ENCODE measurements at regions not wholly inside any gene's neighbourhood (a gene's known extent, or its start where the extent isn't known, plus 50 kb on each side); places are given as distances from the start of the nearest gene placed in this dataset.

DNA sequence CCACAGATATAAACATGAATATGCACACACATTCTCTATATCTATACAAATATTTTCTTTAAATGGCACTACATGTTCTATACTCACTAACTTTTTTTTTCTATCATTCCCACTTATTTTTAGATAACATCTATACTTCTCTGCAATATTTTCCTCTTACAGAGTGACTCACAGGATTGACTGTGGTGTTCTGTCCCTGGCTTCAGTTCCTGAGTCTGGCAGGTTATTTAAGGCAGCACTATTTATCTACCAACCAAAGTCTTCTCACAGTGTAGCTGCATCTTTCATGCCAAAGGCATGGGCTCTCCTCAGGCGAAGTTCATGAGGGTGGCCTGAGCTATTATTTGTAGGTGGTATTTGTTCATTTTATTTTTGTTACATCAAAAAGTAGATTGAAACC, 409.0 kb downstream of the PRR16 start:
- DNase-seq (no peak), ATAC-seq (no peak)
- H3K4me3 Mint-ChIP-seq: no peak overlapping the region
- no peaks in the 10 kb centered on the region for H3K36me3 Mint-ChIP-seq
- H3K4me1 Mint-ChIP-seq: no peaks in the 10 kb centered on the region
- Histone ChIP-seq H3K4me1 (ENCODE audit: control insufficient read depth in 2 of 2, insufficient read depth in 2 of 2, low read length in 2 of 2) (no peaks in the 10 kb centered on the region), H3K27ac (ENCODE audit: low read depth, low read length) (no peak overlapping the region), H3K4me3 (ENCODE audit: low read length) (no peak overlapping the region), H3K27me3 (ENCODE audit: control insufficient read depth in 2 of 2, insufficient read depth in 2 of 2, low read length in 2 of 2) (no peaks in the 10 kb centered on the region), H3K36me3 (ENCODE audit: control insufficient read depth in 2 of 3, insufficient read depth in 3 of 3, low read length in 3 of 3) (no peaks in the 10 kb centered on the region), H3K9me3 (ENCODE audit: control insufficient read depth in 2 of 3, low read length in 3 of 3) (no peaks in the 10 kb centered on the region)
- no peak overlapping the region for H3K27ac Mint-ChIP-seq
- no peaks in the 10 kb centered on the region for H3K27me3 Mint-ChIP-seq
- POLR2A ChIA-PET: no interaction called here
- CTCF ChIA-PET: no interaction called here
- intact Hi-C loops (cut with micrococcal nuclease): no loop called here
- peaks cover 0 to 8% (median 0%) of the 10 kb centered on the region in 11 donors for H3K9me3 Mint-ChIP-seq

DNA sequence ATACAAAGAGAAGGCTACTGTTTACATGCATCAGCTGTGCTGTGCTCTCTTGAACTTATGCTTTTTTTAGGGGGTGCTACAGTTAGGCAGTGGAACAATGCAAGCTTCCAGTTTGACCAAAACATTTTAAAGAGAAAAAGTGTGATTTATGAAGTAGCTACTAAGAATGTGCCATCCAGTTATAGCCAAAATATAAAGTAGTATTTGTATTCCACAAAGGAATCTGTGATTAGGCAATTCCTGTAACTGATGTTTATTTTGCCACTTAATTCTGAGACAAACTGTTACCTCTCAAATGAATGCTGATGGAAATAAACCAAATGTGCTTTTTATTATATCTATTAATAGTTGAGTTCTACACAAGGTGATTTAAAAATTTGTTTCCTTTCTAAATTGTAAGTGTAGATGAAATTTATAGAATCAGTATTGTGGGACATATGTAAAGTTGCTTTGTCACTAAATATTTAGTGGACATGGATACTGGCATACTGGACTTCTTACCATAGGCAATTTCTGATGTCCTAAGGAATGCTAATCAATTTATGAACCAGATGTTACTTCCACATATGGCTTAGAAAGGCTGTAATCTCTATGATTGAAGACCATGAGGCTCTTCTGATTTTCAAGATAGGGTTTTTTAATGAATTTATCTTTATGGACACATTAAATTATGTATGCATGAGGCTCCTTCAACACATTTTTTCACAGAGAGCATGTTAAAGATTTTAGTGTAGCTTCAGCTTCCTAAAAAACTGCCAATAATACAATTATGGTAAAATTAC, 410.2 kb downstream of the PRR16 start:
- CTCF ChIA-PET: no interaction called here
- ATAC-seq: no peak

DNA sequence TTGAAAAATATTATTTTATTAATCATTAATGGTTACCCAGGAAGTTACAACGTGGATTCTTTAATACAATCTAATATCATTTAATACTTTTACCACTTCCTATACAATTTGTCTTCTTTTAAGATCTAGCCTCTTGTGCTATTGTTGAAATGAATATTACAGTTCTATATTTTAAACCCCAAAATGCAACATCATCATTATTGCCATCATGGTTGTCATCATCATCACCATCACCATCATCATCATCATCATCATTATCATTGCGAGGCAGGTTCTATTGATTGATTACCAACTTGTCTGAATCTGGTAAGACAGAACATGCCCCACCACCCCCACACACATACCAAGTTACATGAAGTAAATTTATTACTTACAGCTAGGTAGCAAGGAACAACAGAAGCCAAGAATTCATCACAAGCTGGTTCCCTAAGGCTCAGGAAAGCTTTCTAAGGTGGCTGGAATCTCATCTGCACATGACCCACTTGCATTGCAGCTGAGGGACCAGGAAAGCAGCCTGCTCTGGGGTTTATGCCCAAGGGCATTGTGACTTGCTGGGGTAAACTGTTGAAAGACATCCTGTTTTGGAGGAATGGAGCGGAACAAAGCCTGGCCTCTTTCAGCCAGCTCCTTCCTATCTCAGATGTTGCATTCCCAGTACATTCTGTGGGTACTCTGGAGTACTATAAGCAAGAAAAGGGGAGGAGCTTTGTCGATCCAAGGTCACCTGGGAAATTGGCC, 418.1 kb downstream of the PRR16 start:
- CTCF ChIA-PET: no interaction called here
- Mint-ChIP-seq H3K27me3 (no peaks in the 10 kb centered on the region), H3K4me1 (no peaks in the 10 kb centered on the region), H3K4me3 (no peak overlapping the region), H3K9me3 (peaks cover 0 to 8% (median 3%) of the 10 kb centered on the region in 11 donors), H3K27ac (no peak overlapping the region), H3K36me3 (no peaks in the 10 kb centered on the region)
- no peak for ATAC-seq
- Histone ChIP-seq H3K9me3 (ENCODE audit: control insufficient read depth in 2 of 3, low read length in 3 of 3) (no peaks in the 10 kb centered on the region), H3K36me3 (ENCODE audit: control insufficient read depth in 2 of 3, insufficient read depth in 3 of 3, low read length in 3 of 3) (no peaks in the 10 kb centered on the region), H3K4me1 (ENCODE audit: control insufficient read depth in 2 of 2, insufficient read depth in 2 of 2, low read length in 2 of 2) (no peaks in the 10 kb centered on the region), H3K27me3 (ENCODE audit: control insufficient read depth in 2 of 2, insufficient read depth in 2 of 2, low read length in 2 of 2) (no peaks in the 10 kb centered on the region), H3K4me3 (ENCODE audit: low read length) (no peak overlapping the region), H3K27ac (ENCODE audit: low read depth, low read length) (no peak overlapping the region)
- POLR2A ChIA-PET: no interaction called here
- DNase-seq: no peak
- intact Hi-C loops (cut with micrococcal nuclease): no loop called here

More for the DNA sequence above, 410.2 kb downstream of the PRR16 start:
- no peaks in the 10 kb centered on the region for H3K4me1 Mint-ChIP-seq
- H3K27me3 Mint-ChIP-seq: no peaks in the 10 kb centered on the region
- POLR2A ChIA-PET: no interaction called here
- no peak overlapping the region for H3K4me3 Mint-ChIP-seq
- Histone ChIP-seq H3K36me3 (ENCODE audit: control insufficient read depth in 2 of 3, insufficient read depth in 3 of 3, low read length in 3 of 3) (no peaks in the 10 kb centered on the region), H3K27me3 (ENCODE audit: control insufficient read depth in 2 of 2, insufficient read depth in 2 of 2, low read length in 2 of 2) (no peaks in the 10 kb centered on the region), H3K4me3 (ENCODE audit: low read length) (no peak overlapping the region), H3K9me3 (ENCODE audit: control insufficient read depth in 2 of 3, low read length in 3 of 3) (no peaks in the 10 kb centered on the region), H3K27ac (ENCODE audit: low read depth, low read length) (no peak overlapping the region), H3K4me1 (ENCODE audit: control insufficient read depth in 2 of 2, insufficient read depth in 2 of 2, low read length in 2 of 2) (no peaks in the 10 kb centered on the region)
- DNase-seq: no peak
- intact Hi-C loops (cut with micrococcal nuclease): no loop called here
- H3K36me3 Mint-ChIP-seq: no peaks in the 10 kb centered on the region
- H3K9me3 Mint-ChIP-seq: peaks cover 0 to 8% (median 0%) of the 10 kb centered on the region in 11 donors
- no peak overlapping the region for H3K27ac Mint-ChIP-seq

DNA sequence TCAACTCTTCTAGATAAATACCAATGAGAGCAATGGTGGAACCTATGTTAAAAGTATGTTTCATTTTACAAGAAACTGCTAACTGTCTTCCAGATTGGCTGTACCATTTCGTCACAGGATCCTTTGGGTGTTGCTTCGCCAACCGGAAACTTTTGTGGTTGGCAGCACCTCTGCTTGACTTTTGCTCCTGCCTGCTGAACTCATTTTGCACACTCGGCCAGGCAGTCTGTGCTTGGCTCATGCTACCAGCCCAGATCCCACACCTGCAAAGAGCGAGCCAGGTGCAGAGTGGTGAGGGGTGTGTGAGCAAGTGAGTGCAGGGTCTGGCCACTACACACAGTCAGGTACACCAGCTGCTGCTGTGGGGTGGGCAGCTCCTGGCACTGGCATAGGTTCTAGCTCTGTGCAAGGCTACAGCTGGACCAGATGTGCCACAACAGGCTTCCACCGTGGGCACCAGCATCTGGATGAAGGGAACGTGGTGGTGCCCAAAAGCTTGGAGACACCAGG, 422.3 kb downstream of the PRR16 start:
- H3K4me1 Mint-ChIP-seq: no peaks in the 10 kb centered on the region
- H3K27ac Mint-ChIP-seq: no peak overlapping the region
- H3K4me3 Mint-ChIP-seq: no peak overlapping the region
- H3K27ac ChIP-seq (ENCODE audit: low read depth, low read length): no peak overlapping the region
- H3K27me3 Mint-ChIP-seq: no peaks in the 10 kb centered on the region
- no peak overlapping the region for H3K4me3 ChIP-seq (ENCODE audit: low read length)
- ATAC-seq: no peak
- H3K9me3 ChIP-seq (ENCODE audit: control insufficient read depth in 2 of 3, low read length in 3 of 3): no peaks in the 10 kb centered on the region
- no peaks in the 10 kb centered on the region for H3K36me3 Mint-ChIP-seq
- intact Hi-C loops (cut with micrococcal nuclease): no loop called here
- ChIA-PET POLR2A (no interaction called here), CTCF (no interaction called here)
- no peaks in the 10 kb centered on the region for H3K36me3 ChIP-seq (ENCODE audit: control insufficient read depth in 2 of 3, insufficient read depth in 3 of 3, low read length in 3 of 3)
- no peak for DNase-seq
- no peaks in the 10 kb centered on the region for H3K4me1 ChIP-seq (ENCODE audit: control insufficient read depth in 2 of 2, insufficient read depth in 2 of 2, low read length in 2 of 2)
- H3K27me3 ChIP-seq (ENCODE audit: control insufficient read depth in 2 of 2, insufficient read depth in 2 of 2, low read length in 2 of 2): no peaks in the 10 kb centered on the region
- H3K9me3 Mint-ChIP-seq: peaks cover 0 to 14% (median 5%) of the 10 kb centered on the region in 11 donors

DNA sequence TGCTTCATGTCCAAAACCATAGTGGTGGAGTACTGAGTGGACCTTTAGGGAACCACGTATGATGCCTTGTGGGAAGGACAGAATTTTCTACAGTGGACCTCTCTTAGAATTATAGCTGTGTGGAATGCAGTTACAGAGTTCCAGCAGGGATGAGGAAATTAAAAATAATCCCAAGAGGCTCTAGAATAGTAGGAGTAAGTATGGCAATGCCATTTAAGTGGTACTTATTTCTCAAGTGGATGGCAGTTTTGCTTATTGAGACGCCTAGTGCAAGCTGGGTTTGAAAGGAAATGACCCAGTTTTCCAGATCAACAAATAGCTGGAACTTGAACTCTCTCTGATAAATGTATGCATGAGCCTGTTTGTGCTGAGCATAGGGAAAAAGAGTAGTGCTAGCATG, 431.6 kb downstream of the PRR16 start:
- Histone ChIP-seq H3K4me3 (ENCODE audit: low read length) (no peak overlapping the region), H3K4me1 (ENCODE audit: control insufficient read depth in 2 of 2, insufficient read depth in 2 of 2, low read length in 2 of 2) (no peaks in the 10 kb centered on the region), H3K9me3 (ENCODE audit: control insufficient read depth in 2 of 3, low read length in 3 of 3) (no peaks in the 10 kb centered on the region), H3K36me3 (ENCODE audit: control insufficient read depth in 2 of 3, insufficient read depth in 3 of 3, low read length in 3 of 3) (no peaks in the 10 kb centered on the region), H3K27me3 (ENCODE audit: control insufficient read depth in 2 of 2, insufficient read depth in 2 of 2, low read length in 2 of 2) (no peaks in the 10 kb centered on the region), H3K27ac (ENCODE audit: low read depth, low read length) (no peak overlapping the region)
- ChIA-PET CTCF (no interaction called here), POLR2A (no interaction called here)
- Mint-ChIP-seq H3K4me3 (no peak overlapping the region), H3K9me3 (peaks cover 0 to 15% (median 2%) of the 10 kb centered on the region in 11 donors), H3K36me3 (no peaks in the 10 kb centered on the region), H3K4me1 (no peaks in the 10 kb centered on the region), H3K27me3 (no peaks in the 10 kb centered on the region), H3K27ac (no peak overlapping the region)
- intact Hi-C loops (cut with micrococcal nuclease): no loop called here
- ATAC-seq: no peak
- DNase-seq: no peak

DNA sequence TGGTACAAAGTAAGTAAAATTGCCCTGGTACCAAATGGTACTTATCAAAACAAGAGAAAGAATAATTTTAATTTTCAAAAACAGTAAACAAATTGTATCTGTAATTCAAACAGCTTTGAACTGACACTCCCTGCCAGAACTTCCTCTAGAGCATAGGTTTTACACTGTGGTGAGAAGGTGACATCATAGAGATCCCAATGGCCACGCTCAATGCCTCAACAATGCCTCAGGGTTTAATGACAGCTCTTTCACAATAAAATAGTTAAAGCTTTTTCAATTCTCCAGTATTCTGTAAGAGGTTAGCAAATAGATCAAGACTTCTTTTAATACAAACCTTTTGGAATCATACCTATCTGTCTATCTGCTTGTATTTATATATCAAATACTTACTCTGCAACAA, 437.1 kb downstream of the PRR16 start:
- no peak overlapping the region for H3K4me3 ChIP-seq (ENCODE audit: low read length)
- intact Hi-C loops (cut with micrococcal nuclease): no loop called here
- H3K27me3 Mint-ChIP-seq: no peaks in the 10 kb centered on the region
- ATAC-seq: no peak
- H3K9me3 Mint-ChIP-seq: peaks cover 0 to 10% (median 2%) of the 10 kb centered on the region in 11 donors
- no peak for DNase-seq
- H3K36me3 Mint-ChIP-seq: no peaks in the 10 kb centered on the region
- POLR2A ChIA-PET: no interaction called here
- no peaks in the 10 kb centered on the region for H3K36me3 ChIP-seq (ENCODE audit: control insufficient read depth in 2 of 3, insufficient read depth in 3 of 3, low read length in 3 of 3)
- no peaks in the 10 kb centered on the region for H3K27me3 ChIP-seq (ENCODE audit: control insufficient read depth in 2 of 2, insufficient read depth in 2 of 2, low read length in 2 of 2)
- H3K9me3 ChIP-seq (ENCODE audit: control insufficient read depth in 2 of 3, low read length in 3 of 3): no peaks in the 10 kb centered on the region
- no peak overlapping the region for H3K27ac Mint-ChIP-seq
- no peak overlapping the region for H3K4me3 Mint-ChIP-seq
- no peaks in the 10 kb centered on the region for H3K4me1 Mint-ChIP-seq
- CTCF ChIA-PET: no interaction called here
- H3K4me1 ChIP-seq (ENCODE audit: control insufficient read depth in 2 of 2, insufficient read depth in 2 of 2, low read length in 2 of 2): no peaks in the 10 kb centered on the region
- H3K27ac ChIP-seq (ENCODE audit: low read depth, low read length): no peak overlapping the region

DNA sequence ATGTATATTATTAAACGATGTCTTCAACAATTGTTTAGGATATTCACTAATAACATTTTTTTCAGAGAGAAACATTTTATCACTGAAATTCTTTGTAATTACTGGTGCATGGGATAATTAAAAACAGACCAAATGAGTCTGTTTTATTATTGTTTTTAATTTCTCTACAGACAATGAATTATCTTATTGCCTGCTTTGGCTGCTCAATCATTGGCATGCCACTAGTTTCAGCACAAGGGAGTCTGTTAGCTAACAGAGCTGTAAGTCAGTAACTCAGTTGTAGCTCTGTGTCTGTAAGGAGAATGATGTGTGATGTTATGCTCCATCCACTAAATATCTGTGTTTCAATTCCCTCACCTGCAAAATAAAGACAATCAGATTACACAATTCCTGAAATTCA, 443.9 kb downstream of the PRR16 start:
- Histone ChIP-seq H3K4me3 (ENCODE audit: low read length) (no peak overlapping the region), H3K4me1 (ENCODE audit: control insufficient read depth in 2 of 2, insufficient read depth in 2 of 2, low read length in 2 of 2) (no peaks in the 10 kb centered on the region), H3K27me3 (ENCODE audit: control insufficient read depth in 2 of 2, insufficient read depth in 2 of 2, low read length in 2 of 2) (no peaks in the 10 kb centered on the region), H3K36me3 (ENCODE audit: control insufficient read depth in 2 of 3, insufficient read depth in 3 of 3, low read length in 3 of 3) (no peaks in the 10 kb centered on the region), H3K9me3 (ENCODE audit: control insufficient read depth in 2 of 3, low read length in 3 of 3) (no peaks in the 10 kb centered on the region), H3K27ac (ENCODE audit: low read depth, low read length) (no peak overlapping the region)
- no peak for DNase-seq
- Mint-ChIP-seq H3K27ac (no peak overlapping the region), H3K4me1 (no peaks in the 10 kb centered on the region), H3K36me3 (no peaks in the 10 kb centered on the region), H3K4me3 (no peak overlapping the region), H3K9me3 (peaks cover 0 to 12% (median 4%) of the 10 kb centered on the region in 11 donors), H3K27me3 (no peaks in the 10 kb centered on the region)
- POLR2A ChIA-PET: interaction anchor here (0.7 kb wide), 1 partner anchor 162 kb away, joined by 3 read pairs; no protein-coding TSS in a partner anchor
- ATAC-seq: no peak
- CTCF ChIA-PET: no interaction called here
- intact Hi-C loops (cut with micrococcal nuclease): no loop called here

All from naive thymus-derived CD4-positive, alpha-beta T cell (primary cell).